Kasumi-1 (cell line): ENCODE measurements at regions not wholly inside any gene's neighbourhood (a gene's known extent, or its start where the extent isn't known, plus 50 kb on each side); places are given as distances from the start of the nearest gene placed in this dataset.
"Not testable (repeated sequence)": the region's sequence is repeated elsewhere in the genome, so short reads cannot be mapped to it uniquely, and the experiment has no call there.

ENCODE experiments used
- DNase-seq, 2 experiments: peaks; one replicate each; lab custom pipeline; 2025; lab: John Stamatoyannopoulos, UW

GRCh38 chr5:104451911-104452310 is 889.3 kb upstream of the NUDT12 start:
- DNase-seq = not testable (repeated sequence)

GRCh38 chr5:104444656-104445055 is 882.1 kb upstream of the NUDT12 start:
- DNase-seq = no peak

GRCh38 chr5:104443706-104444105 is 881.1 kb upstream of the NUDT12 start:
- no peak for DNase-seq

GRCh38 chr5:104431981-104432380 is 869.4 kb upstream of the NUDT12 start:
- DNase-seq = no peak

- DNase-seq = no peak
Observed at GRCh38 chr5:104431002-104431620, 868.5 kb upstream of the NUDT12 start.

GRCh38 chr5:104429911-104430310 is 867.3 kb upstream of the NUDT12 start:
- DNase-seq = no peak

GRCh38 chr5:104421431-104421830 is 858.8 kb upstream of the NUDT12 start:
- no peak for DNase-seq

GRCh38 chr5:104418056-104418455 is 855.5 kb upstream of the NUDT12 start:
- no peak for DNase-seq

GRCh38 chr5:104412649-104413240 is 850.2 kb upstream of the NUDT12 start:
- DNase-seq = peak; percentile 52 to 66

GRCh38 chr5:104400941-104401340 is 838.4 kb upstream of the NUDT12 start:
- no peak for DNase-seq

- DNase-seq = no peak
Observed at GRCh38 chr5:104385906-104386305, 823.3 kb upstream of the NUDT12 start.

- DNase-seq = no peak
Observed at GRCh38 chr5:104375345-104375744, 812.8 kb upstream of the NUDT12 start.

- no peak for DNase-seq
Observed at GRCh38 chr5:104372796-104373195, 810.2 kb upstream of the NUDT12 start.

GRCh38 chr5:104372376-104372775 is 809.8 kb upstream of the NUDT12 start:
- no peak for DNase-seq

- DNase-seq = peak; percentile 33 to 49
Observed at GRCh38 chr5:104370523-104370922, 807.9 kb upstream of the NUDT12 start.

- DNase-seq = no peak
Observed at GRCh38 chr5:104367978-104368377, 805.4 kb upstream of the NUDT12 start.

- no peak for DNase-seq
Observed at GRCh38 chr5:104363567-104363966, 801.0 kb upstream of the NUDT12 start.

- DNase-seq = no peak
Observed at GRCh38 chr5:104361932-104362331, 799.3 kb upstream of the NUDT12 start.

- no peak for DNase-seq
Observed at GRCh38 chr5:104355350-104355749, 792.8 kb upstream of the NUDT12 start.

- no peak for DNase-seq
Observed at GRCh38 chr5:104353371-104353770, 790.8 kb upstream of the NUDT12 start.

- DNase-seq = no peak
Observed at GRCh38 chr5:104352954-104353353, 790.4 kb upstream of the NUDT12 start.

GRCh38 chr5:104347119-104347708 is 784.6 kb upstream of the NUDT12 start:
- peak; percentile 12 to 20 for DNase-seq

GRCh38 chr5:104345222-104346016 is 782.8 kb upstream of the NUDT12 start:
- no peak for DNase-seq
